ENCODE measurements at regions not wholly inside any gene's neighbourhood (a gene's known extent, or its start where the extent isn't known, plus 50 kb on each side); places are given as distances from the start of the nearest gene placed in this dataset.
"Not testable (repeated sequence)": the region's sequence is repeated elsewhere in the genome, so short reads cannot be mapped to it uniquely, and the experiment has no call there.

DNA sequence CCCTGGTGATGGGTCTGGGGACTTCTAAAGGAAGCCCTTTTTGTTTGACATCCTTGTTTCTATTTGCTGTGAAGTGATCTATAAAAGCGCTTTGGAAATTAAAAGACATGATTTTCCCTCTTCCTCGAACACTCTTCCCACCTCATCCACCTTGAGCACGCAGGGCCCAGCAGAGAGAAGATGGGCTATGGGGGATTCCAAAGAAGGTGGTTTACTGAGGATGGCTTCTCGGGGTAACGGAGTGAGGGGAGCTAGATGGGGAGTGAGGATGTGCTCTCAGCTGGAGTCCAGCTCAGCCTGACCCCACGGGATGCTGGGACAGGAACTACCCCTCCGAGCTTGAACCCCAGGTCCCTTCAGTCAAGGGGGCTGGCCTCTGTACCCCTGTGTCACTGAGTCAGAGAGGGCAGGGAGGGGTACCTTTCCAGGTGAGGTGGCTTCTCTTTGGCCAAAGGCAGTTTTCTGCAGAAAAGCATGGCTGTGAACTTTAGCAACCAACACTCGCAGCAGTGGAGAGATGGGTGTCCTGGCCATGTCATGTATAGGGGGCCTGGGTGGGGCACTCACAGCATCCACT is 180.7 kb upstream of the SMAD3 start:
- no peak for DNase-seq

DNA sequence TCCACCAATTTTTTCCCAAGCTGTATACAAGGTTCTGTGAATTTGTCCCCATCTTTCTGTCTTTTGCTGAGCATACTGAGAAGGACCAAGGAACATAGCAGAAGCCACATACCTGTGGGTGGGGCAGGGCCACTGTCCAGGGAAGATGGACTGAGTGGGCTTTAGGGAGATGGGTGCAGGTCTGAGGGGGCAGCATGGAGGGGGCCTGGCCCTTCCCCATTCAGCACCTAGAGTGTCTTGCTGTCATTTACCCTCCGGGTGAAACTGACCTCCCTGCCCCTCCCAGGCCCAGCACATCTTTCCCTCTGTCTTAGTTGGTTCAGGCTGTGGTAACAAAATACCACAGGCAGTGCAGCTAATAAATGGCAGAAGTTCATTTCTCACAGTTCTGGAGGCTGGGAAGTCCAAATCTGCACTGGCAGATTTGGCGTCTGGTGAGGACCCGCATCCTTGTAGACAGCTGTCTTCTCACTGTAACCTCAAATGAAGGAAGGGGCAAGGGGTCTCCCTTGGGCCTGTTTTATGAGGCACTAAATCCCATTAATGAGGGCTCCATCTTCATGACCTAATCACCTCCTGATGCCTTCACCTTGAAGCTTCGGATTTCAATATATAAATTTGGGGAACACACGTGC is 180.0 kb upstream of the SMAD3 start:
- no peak for DNase-seq

DNA sequence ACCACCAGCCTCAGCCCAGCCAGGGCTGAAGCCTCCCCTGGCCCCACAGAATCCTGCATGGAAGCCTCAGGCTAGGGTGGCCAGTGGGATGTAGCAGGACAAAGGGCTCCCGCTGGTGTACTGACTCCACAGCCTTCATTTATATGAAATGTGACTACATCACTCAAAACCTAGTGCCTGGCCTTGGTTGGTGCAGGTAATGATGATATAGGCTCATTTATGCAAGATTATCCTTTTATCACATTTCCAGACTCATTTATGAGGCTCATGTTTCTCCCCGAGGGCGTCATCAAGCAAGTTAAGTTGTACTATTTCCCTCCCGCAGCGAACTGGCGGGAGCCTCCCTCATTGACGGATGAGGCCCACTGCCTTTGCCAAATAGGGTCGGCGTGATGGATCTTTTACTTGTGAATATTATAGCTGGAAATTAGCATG is 179.1 kb upstream of the SMAD3 start:
- DNase-seq: no peak

DNA sequence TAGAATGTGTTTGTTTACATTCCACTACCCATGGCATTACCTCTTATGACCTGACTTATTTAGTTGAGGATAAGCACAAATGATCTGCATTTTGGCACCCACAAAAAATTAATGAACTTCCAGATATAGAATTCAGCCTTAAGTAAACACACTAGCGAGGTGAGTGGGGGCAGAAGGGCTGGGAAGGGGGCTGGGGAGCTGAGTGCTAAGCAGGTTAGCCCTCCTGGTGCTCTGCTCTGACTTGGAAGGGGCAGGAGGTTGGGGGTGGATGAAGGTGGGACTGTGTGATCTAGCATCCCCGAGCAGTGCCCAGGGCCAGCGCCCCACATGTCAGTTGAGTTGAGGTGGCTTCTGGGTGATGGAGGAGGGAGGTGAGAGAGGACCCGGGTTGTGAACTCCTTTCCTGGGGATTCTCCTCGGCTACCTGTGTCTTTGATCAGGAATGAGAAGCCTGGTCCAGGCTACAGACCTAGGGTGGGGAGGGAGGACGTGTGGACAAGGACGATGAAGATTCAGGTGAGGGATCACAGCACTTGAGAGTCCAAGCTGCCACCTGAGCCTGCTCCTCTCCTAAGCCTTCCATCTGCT is 178.6 kb upstream of the SMAD3 start:
- no peak for DNase-seq

DNA sequence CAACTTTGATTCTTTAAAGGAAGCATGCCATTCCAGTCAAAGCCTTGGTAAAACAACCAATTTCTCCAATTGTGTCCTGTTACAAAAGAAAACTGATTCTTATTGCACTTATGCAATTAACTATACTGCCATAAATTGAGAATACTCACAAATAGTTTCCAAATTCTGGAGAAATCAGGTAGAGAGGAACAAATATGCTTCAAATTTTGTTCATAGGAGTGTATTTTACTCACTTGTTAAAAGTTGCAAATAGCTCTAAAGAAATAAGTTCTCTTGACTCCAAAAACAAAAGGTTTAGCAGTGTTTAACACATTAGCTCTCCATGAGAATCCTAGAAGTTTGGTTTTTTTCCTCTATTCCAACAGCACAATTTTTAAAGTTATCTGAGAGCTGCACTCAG is 176.1 kb upstream of the SMAD3 start:
- DNase-seq: not testable (repeated sequence)

DNA sequence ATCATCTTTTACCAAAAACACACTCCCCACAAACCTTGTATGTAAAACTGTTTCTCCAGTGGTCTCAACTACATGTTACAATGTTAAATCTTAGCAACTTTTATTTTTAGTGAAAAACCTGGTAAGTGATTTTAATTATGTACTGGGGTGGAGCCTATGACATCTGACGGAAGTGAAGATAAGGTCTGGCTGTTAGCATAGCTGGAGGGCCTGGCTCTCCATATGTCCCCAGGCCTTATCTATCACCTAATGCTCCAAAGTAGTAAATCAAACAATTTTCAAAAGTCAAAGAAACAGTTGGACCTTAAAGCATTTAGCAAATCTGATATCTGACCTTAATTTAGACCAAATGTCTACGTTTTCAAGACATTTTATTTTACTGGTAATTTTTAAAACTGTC is 173.6 kb upstream of the SMAD3 start:
- DNase-seq: no peak

DNA sequence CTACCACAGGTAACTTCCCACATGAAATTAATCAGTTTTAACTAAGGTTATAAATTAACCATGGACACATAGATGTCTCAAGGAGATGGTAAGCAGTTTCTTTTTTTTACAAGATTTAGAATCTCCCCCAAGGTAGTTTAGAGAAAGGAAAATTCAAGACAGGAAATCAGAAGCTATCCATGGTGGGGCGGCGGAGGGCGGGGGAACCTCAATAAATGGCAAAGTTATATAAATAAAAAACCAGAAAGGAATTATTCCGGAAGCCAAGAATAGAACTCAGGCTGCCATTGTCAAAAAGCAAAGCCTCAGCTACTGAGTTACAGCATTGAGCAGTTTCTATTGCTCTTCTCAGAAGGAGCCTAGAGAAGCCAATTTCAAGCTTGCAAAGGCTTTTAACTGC is 172.1 kb upstream of the SMAD3 start:
- no peak for DNase-seq

DNA sequence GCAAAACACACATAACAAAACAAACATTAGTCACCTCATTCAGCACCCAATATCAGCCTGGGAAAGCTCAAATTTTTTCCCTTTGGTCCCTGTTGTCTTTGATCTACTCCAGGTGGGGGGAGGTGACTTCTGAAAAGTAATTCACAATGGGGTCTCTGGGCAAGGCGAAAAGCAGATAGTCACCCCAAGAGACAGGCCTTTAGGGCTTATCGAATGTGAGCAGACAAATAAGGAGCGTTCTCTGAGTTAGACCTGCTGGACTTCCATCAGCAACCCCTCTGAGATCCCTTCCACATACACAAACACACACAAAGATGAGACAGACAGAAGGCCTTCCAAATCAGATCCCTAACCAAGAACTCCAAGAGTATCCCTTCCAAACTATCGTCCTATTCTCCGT is 171.0 kb upstream of the SMAD3 start:
- DNase-seq: no peak

DNA sequence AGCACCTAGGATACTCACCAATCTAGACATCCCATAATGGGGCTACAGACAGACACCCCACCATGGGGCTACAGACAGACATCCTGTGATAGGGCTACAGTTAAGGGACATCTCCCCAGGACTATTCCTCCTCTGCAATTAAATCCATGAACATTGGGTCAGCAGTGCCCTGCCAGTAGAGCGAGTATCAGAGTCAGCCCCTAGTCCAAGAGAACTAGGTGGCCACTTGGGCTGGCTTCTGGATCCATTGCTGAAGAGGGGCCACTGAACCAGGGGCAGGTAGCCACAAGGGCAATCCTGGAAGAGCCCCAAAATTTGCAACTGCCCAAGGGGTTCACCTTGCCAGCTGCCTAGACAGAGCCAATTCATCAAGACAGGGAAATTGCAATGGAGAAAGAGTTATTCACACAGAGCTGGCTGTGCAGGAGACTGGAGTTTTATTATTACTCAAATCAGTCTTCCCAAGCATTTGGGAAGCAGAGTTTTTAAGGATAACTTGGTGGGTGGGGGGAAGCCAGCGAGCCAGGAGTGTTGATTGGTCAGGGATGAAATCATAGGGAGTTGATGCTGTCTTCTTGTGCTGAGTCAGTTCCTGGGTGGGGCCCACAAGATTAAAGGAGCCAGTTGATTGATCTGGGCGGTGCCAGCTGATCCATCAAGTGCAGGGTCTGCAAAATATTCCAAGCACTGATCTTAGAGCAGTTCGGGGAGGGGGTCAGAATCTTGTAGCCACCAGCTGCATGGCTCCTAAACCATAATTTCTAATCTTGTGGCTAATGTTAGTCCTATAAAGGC is 170.2 kb upstream of the SMAD3 start:
- DNase-seq: no peak

DNA sequence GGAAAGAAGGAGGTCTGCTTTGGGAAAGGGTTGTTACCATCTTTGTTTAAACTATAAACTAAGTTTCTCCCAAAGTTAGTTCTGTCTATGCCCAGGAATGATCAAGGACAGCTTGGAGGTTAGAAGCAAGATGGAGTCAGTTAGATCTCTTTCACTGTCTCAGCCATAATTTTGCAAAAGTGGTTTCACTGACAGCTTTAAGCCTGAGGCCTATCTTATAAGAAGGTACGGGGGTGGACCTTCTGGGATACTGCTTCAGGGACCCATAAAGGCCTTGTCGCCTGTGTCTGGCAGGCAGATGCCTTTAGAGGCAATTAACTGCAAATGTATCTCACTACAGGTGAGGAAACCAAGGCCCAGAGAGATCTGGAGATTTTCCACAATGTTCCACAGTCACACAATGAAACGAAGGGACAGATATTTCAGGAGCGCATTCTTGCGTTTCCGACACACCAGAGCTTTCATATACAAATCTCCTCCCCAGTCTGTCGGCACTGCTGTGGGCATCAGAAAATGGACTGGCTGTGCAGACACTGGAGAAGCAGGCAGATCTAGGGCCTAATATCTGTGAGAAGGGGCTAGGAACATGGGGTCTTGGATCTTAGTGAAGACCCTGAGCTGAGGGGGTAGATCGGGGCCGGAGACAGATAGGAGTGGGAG is 169.5 kb upstream of the SMAD3 start:
- DNase-seq: no peak

DNA sequence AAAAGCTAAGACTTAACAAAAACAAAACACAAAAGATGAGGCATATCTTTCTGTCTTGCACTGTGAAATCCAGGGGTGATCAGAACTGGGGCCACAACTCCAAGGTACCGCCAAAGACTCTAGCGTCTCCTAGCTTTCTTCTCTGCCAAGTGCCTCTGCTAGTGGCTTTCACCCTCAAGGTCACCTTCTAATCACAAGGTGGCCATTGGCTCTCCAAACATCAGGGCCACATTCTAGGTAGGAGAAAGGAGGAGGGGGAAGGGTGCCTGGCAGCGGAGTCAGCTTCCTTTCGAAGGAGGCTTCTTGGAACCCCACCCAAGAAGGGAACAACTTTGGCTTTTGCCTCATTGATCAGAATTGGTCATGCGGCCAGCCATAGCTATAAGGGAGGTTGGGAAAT is 168.8 kb upstream of the SMAD3 start:
- DNase-seq: no peak

DNA sequence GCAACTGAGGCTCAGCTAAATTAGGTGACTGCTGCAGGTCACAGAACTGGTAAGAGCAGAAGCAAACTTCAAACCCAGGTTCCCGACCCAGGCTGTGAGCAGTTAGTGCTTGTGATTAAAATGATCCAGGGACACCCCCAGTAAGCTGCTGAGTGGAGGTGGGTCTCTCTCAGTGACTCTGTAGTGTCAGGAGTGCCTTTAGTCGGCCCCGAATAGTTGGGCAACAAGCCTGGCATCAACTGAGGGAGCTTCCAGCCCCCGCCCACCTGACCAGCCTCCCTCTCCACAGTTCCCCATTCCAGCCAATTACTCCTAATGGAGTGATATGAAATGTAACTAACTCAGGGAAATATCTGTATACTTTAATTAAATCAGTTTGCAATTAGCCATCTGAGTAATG is 168.0 kb upstream of the SMAD3 start:
- no peak for DNase-seq

DNA sequence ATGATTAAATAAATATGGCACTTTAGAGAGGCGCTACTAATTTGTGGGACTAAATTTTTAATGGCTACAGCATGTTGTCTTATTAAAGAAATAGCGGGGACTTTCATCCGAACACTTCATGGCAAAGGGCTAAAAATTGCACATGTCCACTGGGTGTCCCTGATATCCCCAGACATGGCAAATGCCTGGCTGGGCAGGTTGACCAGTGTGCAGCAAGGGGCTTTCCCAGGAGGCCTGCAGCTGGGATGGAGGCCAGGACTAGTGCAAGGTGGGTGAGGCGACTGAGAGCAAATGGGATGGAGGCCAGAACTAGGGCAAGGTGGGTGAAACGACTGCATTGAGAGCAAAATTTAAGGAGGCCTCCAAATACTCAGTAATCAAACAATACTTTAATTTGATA is 167.4 kb upstream of the SMAD3 start:
- DNase-seq: no peak

DNA sequence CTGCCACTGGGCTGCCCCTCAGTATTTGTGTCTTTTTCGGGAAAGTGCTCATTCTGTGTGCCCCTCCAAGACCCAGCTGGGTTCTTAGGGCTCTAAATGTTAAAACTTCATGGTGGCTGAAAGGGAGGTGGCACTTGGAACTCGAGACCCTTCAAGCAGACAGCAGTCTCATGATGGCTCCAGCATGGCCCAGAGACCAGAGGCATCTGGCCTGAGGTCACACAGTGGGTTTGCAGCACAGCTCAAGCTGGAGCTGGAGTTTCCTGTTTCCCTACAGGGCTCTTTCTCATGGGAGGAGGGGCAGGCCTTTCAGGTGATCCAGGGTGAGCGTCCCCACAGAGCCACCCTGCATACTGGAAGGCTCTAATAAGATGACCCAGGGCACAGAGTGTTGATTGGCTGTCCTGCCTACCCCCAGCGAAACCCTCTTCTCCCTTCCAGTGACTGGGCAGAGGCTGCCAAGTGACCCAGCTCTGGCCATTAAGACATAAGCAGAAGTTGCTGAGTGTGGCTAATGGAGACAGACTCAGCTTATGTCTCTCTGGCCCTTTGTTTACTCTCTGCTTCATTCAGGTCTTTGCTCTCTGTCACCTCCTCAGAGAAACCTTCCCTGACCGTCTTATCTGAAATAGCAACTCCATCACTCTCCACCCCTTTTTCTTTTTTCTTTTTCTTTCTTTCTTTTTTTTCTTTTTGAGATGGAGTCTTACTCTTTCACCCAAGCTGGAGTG is 166.6 kb upstream of the SMAD3 start:
- DNase-seq: no peak

DNA sequence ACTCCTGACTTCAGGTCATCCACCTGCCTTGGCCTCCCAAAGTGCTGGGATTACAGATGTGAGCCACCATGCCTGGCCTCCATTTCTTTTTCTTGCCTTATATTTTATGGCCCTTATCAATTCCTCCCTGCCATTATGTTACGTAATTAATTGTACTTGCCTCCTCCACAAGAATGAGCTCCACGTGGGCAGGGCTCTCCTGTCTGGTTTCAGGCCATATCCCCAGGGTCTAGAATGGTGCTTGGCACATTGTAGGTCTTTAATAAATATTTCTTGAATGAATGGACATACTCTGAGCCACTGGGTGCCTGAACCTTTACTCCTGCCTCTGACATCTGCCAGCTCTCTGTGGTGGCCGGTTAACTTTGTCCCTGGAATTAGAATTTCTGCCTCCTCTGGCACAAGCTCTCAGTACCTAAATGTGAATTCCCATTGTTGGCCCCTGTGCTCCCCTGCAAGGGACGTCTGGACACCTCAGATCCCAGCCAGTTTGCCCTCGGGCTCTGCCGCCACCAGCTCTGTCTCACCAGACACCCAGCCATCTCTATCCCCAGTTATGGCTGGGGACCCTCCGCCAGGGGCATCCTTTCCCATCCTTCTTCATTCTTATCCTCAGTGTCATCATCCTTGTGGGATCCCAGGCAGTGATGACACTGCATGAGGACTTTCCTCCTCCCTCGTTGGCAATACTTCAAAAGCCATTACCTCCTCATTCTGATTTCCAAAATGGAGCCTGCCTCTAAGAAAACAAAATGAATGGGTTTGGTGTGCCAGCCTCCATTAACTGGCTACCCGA is 165.6 kb upstream of the SMAD3 start:
- no peak for DNase-seq

DNA sequence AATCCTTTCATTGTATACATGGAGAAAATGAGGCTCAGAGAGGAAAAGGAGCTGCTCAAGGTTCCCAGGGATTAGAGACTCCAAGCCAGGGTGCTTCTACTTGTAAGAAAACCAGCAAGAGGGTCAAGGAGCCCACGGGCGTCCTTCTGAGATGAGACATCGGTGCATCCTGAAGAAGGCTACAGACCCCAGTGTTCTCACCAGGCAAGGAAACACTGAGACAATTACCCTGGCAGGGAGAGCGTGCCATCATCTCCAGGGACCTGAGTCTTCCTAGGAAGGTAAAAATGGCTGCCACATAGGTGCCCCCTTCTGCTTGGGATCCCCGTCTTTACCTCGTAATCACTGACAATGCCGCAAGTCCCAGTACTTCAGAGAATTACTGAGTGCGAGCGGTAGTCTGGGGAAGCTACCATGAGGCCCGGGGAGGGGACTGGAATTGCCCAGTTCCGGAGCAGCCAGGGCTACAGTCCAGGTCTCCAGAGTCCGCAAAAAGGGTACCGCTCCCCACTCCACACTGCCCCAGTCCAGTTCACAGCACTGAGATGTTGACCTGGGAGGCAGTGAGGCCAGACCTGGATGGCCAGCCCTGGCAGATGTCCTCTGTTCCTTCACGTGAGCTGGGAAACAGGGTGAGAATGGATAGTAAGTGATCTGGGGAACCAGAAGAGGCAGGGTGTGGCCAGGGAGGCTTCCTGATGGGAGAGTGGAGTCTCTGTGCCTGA is 164.7 kb upstream of the SMAD3 start:
- DNase-seq: no peak

DNA sequence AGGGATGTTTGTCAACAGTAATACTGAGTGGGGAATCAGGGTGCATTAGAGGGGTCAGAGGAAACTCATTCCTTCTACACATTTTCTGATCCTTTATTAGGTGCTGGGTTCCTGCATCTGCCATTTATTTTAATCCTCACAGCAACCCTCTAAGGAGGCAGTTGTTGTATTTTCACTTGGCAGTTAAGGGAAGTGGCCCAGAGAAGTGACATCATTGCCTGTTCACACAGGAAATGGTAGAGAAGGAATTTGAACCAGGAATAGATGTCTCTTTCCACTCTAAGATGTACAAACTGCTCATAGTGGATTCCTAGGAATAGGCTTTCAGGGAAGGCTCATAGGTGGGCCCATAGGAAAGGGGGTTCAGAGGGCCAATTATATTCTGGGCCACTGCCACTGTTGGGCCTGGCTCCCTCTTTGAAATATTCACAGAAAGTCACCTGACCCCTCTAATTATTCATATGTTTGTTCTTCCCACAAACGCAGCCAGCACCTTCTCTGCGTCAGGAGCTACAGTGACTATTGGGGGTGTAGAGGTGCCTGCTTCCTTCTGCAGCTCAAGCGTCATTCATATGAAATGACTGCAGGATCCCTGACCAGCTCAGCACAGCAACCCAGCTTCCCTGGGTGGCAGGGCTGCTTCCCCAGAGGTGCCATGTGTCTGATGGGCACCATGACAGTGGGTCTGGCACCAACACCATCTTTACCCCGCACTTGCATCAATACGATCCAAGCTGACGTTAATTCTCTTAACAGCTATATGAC is 163.9 kb upstream of the SMAD3 start:
- DNase-seq: no peak

DNA sequence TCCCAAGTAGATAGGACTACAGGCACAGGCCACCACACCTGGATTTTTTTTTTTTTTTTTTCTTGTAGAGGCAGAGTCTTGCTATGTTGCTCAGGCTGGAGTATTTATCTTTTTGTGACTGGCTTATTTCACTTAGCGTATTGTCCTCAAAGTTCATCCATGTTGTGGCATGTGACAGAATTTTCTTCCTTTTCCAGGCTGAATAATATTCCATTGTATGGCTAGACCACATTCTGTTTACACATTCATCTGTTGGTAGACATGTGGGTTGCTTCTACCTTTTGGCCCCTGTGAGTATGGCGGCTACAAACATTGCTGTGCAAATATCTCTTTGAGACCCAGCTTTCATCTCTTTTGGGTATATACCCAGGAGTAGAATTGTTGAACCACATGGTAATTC is 160.2 kb upstream of the SMAD3 start:
- DNase-seq: no peak

DNA sequence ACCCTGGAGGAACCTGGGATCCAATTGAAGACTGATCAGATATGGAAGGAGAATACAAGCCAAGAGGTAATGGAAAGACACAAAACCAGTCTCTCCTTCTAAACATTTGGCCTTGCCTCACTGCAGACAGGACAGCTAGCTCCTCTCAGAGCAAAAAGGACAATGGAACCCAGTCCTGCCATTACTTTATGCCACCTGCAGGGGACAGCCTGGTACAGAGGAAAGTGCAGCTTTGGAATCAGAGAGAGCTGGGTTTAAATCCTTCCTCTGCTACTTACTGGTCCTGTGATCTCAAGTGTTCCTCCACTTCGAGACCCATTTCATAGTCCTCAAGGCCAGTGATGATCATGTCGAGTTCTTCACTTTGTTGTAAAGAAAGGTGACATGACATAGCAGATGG is 159.4 kb upstream of the SMAD3 start:
- no peak for DNase-seq

All from stimulated activated CD4-positive, alpha-beta T cell treated with anti-CD3 and anti-CD28 coated beads, Interleukin-15, amount 100 ng/mL, for 24 hours (primary cell).